Fibroblast of lung (primary cell): ENCODE measurements at regions not wholly inside any gene's neighbourhood (a gene's known extent, or its start where the extent isn't known, plus 50 kb on each side); places are given as distances from the start of the nearest gene placed in this dataset.

Source experiments
- DNase-seq, 2 donors: peaks; one replicate each; pipeline versions ENCODE4 v3.0.0 to v3.0.0-alpha.2; 2010; ENCODE audit warnings: low read depth in 2 of 2
- H2AFZ ChIP-seq: 2 replicates; pipeline ENCODE4 v1.5.1; 2012; ENCODE audit warnings: low read length, control low read depth, inconsistent platforms
- H3K27ac ChIP-seq: 2 replicates; pipeline ENCODE4 v1.5.1; 2011; ENCODE audit warnings: low read length, control low read depth; ENCODE audit not compliant: insufficient read depth
- H3K27me3 ChIP-seq: 2 replicates; pipeline ENCODE4 v1.5.1; 2011; ENCODE audit warnings: mild to moderate bottlenecking, low read length; ENCODE audit not compliant: control insufficient read depth, insufficient read depth
- H3K36me3 ChIP-seq: 2 replicates; pipeline ENCODE4 v1.5.1; 2011; ENCODE audit warnings: low read length; ENCODE audit not compliant: control insufficient read depth, insufficient read depth
- H3K4me1 ChIP-seq: 2 replicates; pipeline ENCODE4 v1.5.1; 2011; ENCODE audit warnings: low read length; ENCODE audit not compliant: control insufficient read depth, insufficient read depth; ENCODE audit errors: extremely low read depth
- H3K4me2 ChIP-seq: 2 replicates; pipeline ENCODE4 v1.5.1; 2011; ENCODE audit warnings: low read length, control low read depth; ENCODE audit not compliant: insufficient read depth; ENCODE audit errors: extremely low read depth
- H3K4me3 ChIP-seq, 4 experiments: fragments of 200-600 bp in 1 of 4; sonication (generic) in 1 of 4; replicated peaks in 1 of 4; 2 replicates each; pipeline ENCODE4 v1.5.1; 2011 to 2016; ENCODE audit warnings: low read length in 4 of 4, low read depth in 3 of 4, mild to moderate bottlenecking in 3 of 4, control low read depth in 2 of 4, inconsistent platforms in 1 of 4, mixed read lengths in 1 of 4; ENCODE audit not compliant: insufficient read depth in 1 of 4; ENCODE audit errors: control extremely low read depth in 1 of 4
- H3K79me2 ChIP-seq: 2 replicates; pipeline ENCODE4 v1.5.1; 2012; ENCODE audit warnings: mild to moderate bottlenecking, low read length, inconsistent platforms; ENCODE audit not compliant: control insufficient read depth, insufficient read depth
- H3K9ac ChIP-seq: 2 replicates; pipeline ENCODE4 v1.5.1; 2011; ENCODE audit warnings: mild to moderate bottlenecking, low read length, control low read depth; ENCODE audit not compliant: insufficient read depth
- H3K9me3 ChIP-seq: 2 replicates; pipeline ENCODE4 v1.5.1; 2012; ENCODE audit warnings: low read depth, low read length; ENCODE audit not compliant: control insufficient read depth, insufficient read depth
- H4K20me1 ChIP-seq: 2 replicates; pipeline ENCODE4 v1.5.1; 2011; ENCODE audit warnings: low read length; ENCODE audit not compliant: control insufficient read depth, insufficient read depth; ENCODE audit errors: extremely low read depth
- EZH2 ChIP-seq: IDR thresholded peaks from 2 replicates; pipeline ENCODE4 v1.5.1; 2012; ENCODE audit warnings: low read length, control low read depth, mild to moderate bottlenecking; ENCODE audit errors: missing control alignments
- TF ChIP-seq, protein P1 (sequence below), 2 donors: IDR thresholded peaks in 1 of 2; conservative IDR thresholded peaks in 1 of 2; 1 replicate in 1 of 2; 2 replicates in 1 of 2; pipeline ENCODE4 v1.5.1; 2011 to 2012; ENCODE audit warnings: low read length in 2 of 2, control low read depth in 1 of 2, inconsistent platforms in 1 of 2, low read depth in 1 of 2, mild to moderate bottlenecking in 1 of 2

DNA sequence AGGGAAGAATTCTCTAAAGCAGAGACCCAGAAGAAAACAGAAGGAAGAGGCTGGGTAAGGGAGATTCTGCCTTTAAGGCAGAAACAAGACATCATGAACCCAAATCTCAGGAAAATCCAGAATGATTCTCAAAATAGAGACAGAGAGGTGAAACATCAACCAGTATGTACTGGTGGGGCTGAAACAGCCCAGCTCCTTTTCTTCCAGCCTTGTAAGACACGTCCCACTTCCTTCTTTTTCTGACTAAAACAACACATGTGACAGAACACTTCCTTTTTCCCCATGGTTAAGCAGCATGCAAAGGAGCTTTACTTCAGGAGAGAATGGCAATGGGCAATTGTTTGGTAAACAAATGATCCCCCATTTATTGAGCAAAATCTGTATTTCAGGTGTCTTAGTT, 230.8 kb upstream of the NR4A3 start:
- no peaks in the 10 kb centered on the region for H3K27me3 ChIP-seq
- H3K9ac ChIP-seq, result no peak overlapping the region
- no peaks in the 10 kb centered on the region for H3K36me3 ChIP-seq
- no peaks in the 10 kb centered on the region for H3K9me3 ChIP-seq
- TF ChIP-seq, protein P1, sequence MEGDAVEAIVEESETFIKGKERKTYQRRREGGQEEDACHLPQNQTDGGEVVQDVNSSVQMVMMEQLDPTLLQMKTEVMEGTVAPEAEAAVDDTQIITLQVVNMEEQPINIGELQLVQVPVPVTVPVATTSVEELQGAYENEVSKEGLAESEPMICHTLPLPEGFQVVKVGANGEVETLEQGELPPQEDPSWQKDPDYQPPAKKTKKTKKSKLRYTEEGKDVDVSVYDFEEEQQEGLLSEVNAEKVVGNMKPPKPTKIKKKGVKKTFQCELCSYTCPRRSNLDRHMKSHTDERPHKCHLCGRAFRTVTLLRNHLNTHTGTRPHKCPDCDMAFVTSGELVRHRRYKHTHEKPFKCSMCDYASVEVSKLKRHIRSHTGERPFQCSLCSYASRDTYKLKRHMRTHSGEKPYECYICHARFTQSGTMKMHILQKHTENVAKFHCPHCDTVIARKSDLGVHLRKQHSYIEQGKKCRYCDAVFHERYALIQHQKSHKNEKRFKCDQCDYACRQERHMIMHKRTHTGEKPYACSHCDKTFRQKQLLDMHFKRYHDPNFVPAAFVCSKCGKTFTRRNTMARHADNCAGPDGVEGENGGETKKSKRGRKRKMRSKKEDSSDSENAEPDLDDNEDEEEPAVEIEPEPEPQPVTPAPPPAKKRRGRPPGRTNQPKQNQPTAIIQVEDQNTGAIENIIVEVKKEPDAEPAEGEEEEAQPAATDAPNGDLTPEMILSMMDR (conservative IDR thresholded peaks at IDR 0.05 in 1 of 2, IDR thresholded peaks at IDR 0.05 in 1 of 2; ENCODE audit: low read depth in 1 of 2, low read length in 2 of 2), result no peak
- no peak for TF ChIP-seq EZH2
- no peak overlapping the region for H3K27ac ChIP-seq
- no peak overlapping the region for H3K4me2 ChIP-seq
- no peak overlapping the region for H3K4me3 ChIP-seq
- no peak overlapping the region for H2AFZ ChIP-seq
- H3K79me2 ChIP-seq, result no peaks in the 10 kb centered on the region
- no peaks in the 10 kb centered on the region for H4K20me1 ChIP-seq
- H3K4me1 ChIP-seq, result no peaks in the 10 kb centered on the region
- DNase-seq, result no peak

- Histone ChIP-seq H3K79me2 (no peaks in the 10 kb centered on the region), H3K9ac (no peak overlapping the region), H2AFZ (no peak overlapping the region), H3K27ac (no peak overlapping the region), H3K4me1 (no peaks in the 10 kb centered on the region), H3K4me3 (no peak overlapping the region), H3K27me3 (no peaks in the 10 kb centered on the region), H3K36me3 (no peaks in the 10 kb centered on the region), H3K4me2 (no peak overlapping the region), H4K20me1 (no peaks in the 10 kb centered on the region), H3K9me3 (no peaks in the 10 kb centered on the region)
- no peak for DNase-seq
- TF ChIP-seq, protein P1 (conservative IDR thresholded peaks at IDR 0.05 in 1 of 2, IDR thresholded peaks at IDR 0.05 in 1 of 2; ENCODE audit: low read depth in 1 of 2, low read length in 2 of 2), result no peak
- TF ChIP-seq EZH2, result no peak
Measured at GRCh38 chr9:99591770-99592169, 229.9 kb upstream of the NR4A3 start.

- Histone ChIP-seq H2AFZ (no peak overlapping the region), H3K36me3 (no peaks in the 10 kb centered on the region), H3K4me1 (no peaks in the 10 kb centered on the region), H3K4me3 (no peak overlapping the region), H3K9me3 (no peaks in the 10 kb centered on the region), H3K79me2 (no peaks in the 10 kb centered on the region), H3K27me3 (no peaks in the 10 kb centered on the region), H3K9ac (no peak overlapping the region), H4K20me1 (no peaks in the 10 kb centered on the region), H3K27ac (no peak overlapping the region), H3K4me2 (no peak overlapping the region)
- DNase-seq, result no peak
- TF ChIP-seq, protein P1 (conservative IDR thresholded peaks at IDR 0.05 in 1 of 2, IDR thresholded peaks at IDR 0.05 in 1 of 2; ENCODE audit: low read depth in 1 of 2, low read length in 2 of 2), result no peak
- TF ChIP-seq EZH2, result no peak
Measured at GRCh38 chr9:99592834-99593574, 228.7 kb upstream of the NR4A3 start.
